ENCODE measurements at regions not wholly inside any gene's neighbourhood (a gene's known extent, or its start where the extent isn't known, plus 50 kb on each side); places are given as distances from the start of the nearest gene placed in this dataset.

DNA sequence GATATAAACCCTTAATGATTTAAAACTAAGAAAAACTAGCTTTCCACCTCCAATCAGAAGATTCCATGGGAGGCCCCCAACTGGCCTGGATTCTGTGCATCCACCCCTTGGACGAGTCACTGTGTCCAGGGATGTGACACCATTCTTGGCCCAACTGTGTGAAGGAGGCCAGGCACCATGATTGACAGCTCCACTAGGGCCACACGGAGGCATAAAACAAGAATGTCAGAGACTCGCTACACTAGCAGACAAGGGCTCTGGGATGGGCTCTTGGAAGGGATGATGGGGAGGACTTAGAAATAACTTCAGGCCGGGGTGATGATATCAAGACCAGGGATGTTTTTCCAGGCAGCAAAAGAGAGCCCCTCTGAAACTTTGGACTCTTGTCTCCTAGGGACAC lies 117.8 kb upstream of the GNAO1 start:
- TF ChIP-seq, protein P1, sequence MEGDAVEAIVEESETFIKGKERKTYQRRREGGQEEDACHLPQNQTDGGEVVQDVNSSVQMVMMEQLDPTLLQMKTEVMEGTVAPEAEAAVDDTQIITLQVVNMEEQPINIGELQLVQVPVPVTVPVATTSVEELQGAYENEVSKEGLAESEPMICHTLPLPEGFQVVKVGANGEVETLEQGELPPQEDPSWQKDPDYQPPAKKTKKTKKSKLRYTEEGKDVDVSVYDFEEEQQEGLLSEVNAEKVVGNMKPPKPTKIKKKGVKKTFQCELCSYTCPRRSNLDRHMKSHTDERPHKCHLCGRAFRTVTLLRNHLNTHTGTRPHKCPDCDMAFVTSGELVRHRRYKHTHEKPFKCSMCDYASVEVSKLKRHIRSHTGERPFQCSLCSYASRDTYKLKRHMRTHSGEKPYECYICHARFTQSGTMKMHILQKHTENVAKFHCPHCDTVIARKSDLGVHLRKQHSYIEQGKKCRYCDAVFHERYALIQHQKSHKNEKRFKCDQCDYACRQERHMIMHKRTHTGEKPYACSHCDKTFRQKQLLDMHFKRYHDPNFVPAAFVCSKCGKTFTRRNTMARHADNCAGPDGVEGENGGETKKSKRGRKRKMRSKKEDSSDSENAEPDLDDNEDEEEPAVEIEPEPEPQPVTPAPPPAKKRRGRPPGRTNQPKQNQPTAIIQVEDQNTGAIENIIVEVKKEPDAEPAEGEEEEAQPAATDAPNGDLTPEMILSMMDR (IDR thresholded peaks at IDR 0.05; ENCODE audit: unreplicated experiment) = no peak
- Mint-ChIP-seq H3K9me3 (no peaks in the 10 kb centered on the region), H3K27ac (no peak overlapping the region), H3K4me3 (no peak overlapping the region), H3K36me3 (no peaks in the 10 kb centered on the region), H3K27me3 (ENCODE audit: low read depth) (peaks cover 36% of the 10 kb centered on the region), H3K4me1 (no peaks in the 10 kb centered on the region)
- DNase-seq (ENCODE audit: low spot score in 2 of 2, unreplicated experiment in 2 of 2) = no peak

DNA sequence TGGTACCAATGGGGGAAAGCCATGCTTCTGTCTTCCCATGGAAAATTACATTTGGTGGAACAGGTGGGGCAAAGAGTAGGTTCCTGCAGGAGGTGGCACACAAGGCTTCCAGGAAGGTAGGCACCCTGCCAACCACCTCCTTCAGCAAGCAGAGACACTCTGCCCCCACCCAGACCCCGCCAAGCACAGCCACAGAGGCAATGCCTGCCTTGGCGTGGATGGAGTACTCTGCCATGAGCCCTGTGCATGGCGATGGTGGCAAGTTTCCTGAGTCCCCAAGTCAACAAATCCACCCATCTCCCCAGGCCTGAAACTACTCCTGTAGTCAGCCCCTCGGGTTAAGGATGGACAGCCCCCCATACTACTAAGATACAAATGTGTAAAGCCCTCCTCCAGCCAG lies 119.2 kb upstream of the GNAO1 start:
- Mint-ChIP-seq H3K9me3 (no peaks in the 10 kb centered on the region), H3K4me3 (no peak overlapping the region), H3K27ac (no peak overlapping the region), H3K36me3 (no peaks in the 10 kb centered on the region), H3K27me3 (ENCODE audit: low read depth) (peaks cover 36% of the 10 kb centered on the region), H3K4me1 (no peaks in the 10 kb centered on the region)
- no peak for DNase-seq (ENCODE audit: low spot score in 2 of 2, unreplicated experiment in 2 of 2)
- TF ChIP-seq, protein P1 (IDR thresholded peaks at IDR 0.05; ENCODE audit: unreplicated experiment) = no peak

DNA sequence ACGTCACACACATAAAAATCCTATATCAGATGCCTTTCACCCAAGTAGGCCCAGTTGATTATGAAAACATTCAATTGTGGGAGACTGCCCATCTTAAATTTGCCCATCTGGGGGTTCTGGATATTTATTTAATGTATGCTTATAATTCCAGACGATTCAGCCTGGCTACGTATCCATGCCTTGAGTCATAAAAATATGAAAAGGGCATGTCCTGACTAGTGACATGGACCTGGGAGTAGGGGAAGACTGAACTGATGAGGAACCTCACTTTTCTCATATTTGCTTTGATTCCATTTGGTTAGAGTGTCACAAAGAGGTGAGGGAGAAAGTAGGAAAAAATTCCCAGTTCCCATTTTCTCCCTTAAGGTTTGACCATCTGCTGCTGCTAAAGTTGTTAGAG lies 122.5 kb upstream of the GNAO1 start:
- H3K9me3 Mint-ChIP-seq = no peaks in the 10 kb centered on the region
- peaks cover 34% of the 10 kb centered on the region for H3K27me3 Mint-ChIP-seq (ENCODE audit: low read depth)
- no peak overlapping the region for H3K4me3 Mint-ChIP-seq
- no peak for DNase-seq (ENCODE audit: low spot score in 2 of 2, unreplicated experiment in 2 of 2)
- no peaks in the 10 kb centered on the region for H3K36me3 Mint-ChIP-seq
- H3K27ac Mint-ChIP-seq = no peak overlapping the region
- H3K4me1 Mint-ChIP-seq = no peaks in the 10 kb centered on the region
- TF ChIP-seq, protein P1 (IDR thresholded peaks at IDR 0.05; ENCODE audit: unreplicated experiment) = no peak

DNA sequence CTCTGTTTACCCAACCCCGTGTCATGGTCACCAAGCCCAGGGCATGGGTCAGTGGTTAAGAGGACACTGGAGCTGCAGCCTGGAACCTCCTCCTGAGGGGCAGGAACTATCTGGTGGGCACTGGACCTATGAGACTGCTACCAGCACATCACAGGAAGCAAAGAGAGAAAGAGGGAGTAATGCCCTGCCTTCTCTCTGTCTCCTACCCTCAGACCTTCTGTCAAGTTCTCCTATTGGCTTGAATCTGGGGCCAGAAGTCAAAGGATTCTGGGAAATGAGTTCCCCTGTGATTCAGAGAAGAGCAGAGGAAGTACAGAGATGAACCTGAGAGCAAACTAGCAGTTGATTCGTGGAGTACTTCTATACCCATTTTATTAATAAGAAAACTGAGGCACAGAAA lies 123.0 kb upstream of the GNAO1 start:
- Mint-ChIP-seq H3K36me3 (no peaks in the 10 kb centered on the region), H3K4me1 (no peaks in the 10 kb centered on the region), H3K27me3 (ENCODE audit: low read depth) (peaks cover 29% of the 10 kb centered on the region), H3K4me3 (no peak overlapping the region), H3K9me3 (no peaks in the 10 kb centered on the region), H3K27ac (no peak overlapping the region)
- DNase-seq (ENCODE audit: low spot score in 2 of 2, unreplicated experiment in 2 of 2) = no peak
- TF ChIP-seq, protein P1 (IDR thresholded peaks at IDR 0.05; ENCODE audit: unreplicated experiment) = no peak

DNA sequence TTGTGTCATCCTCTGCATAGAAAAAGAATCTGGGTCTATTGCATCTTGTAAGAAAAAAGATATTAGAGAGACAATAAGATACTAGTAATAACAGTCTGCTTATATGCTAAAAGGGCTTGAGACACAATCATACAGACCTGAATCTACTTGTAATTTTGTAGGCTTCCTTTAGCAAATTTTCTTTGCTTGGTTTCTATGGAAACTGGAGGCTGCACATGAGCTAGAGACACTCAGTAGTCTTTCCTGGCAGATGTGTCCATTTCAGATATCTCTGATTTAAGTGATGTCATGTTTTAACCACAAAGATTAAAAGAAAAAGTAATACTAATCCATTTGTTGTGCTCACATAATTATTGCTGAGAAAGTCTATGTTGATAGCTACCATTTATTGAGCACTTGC lies 123.9 kb upstream of the GNAO1 start:
- no peak for DNase-seq (ENCODE audit: low spot score in 2 of 2, unreplicated experiment in 2 of 2)
- Mint-ChIP-seq H3K4me3 (no peak overlapping the region), H3K27ac (no peak overlapping the region), H3K9me3 (no peaks in the 10 kb centered on the region), H3K36me3 (no peaks in the 10 kb centered on the region), H3K4me1 (no peaks in the 10 kb centered on the region), H3K27me3 (ENCODE audit: low read depth) (peaks cover 23% of the 10 kb centered on the region)
- TF ChIP-seq, protein P1 (IDR thresholded peaks at IDR 0.05; ENCODE audit: unreplicated experiment) = no peak

DNA sequence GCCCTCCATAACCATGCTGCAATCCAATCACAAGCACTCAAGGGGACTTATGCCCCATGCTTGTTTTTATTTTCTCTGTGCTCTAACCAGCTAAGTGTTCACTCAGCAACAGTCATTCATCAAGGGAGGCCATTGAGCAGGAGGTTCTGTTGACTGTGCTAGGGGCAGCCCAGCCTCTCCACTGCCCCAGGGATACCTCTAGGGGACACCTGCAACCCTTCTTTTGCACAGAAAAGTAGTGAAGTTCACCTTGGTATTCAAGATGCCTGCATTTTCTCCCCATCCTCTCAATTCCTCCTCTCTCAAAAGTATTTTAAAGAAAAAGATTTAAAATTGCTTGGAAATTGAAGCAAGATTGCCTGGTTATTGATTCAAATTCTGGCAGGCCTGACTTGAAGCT lies 124.7 kb upstream of the GNAO1 start:
- Mint-ChIP-seq H3K4me3 (no peak overlapping the region), H3K9me3 (no peaks in the 10 kb centered on the region), H3K4me1 (no peaks in the 10 kb centered on the region), H3K27me3 (ENCODE audit: low read depth) (peaks cover 22% of the 10 kb centered on the region), H3K36me3 (no peaks in the 10 kb centered on the region), H3K27ac (no peak overlapping the region)
- DNase-seq (ENCODE audit: low spot score in 2 of 2, unreplicated experiment in 2 of 2) = no peak
- TF ChIP-seq, protein P1 (IDR thresholded peaks at IDR 0.05; ENCODE audit: unreplicated experiment) = no peak
